T-helper 2 cell treated with Interferon-gamma antibody and Interleukin-4, amounts not matched to agents 100 ng/mL and 5 ng/mL, for 36 hours (primary cell): ENCODE measurements at regions not wholly inside any gene's neighbourhood (a gene's known extent, or its start where the extent isn't known, plus 50 kb on each side); places are given as distances from the start of the nearest gene placed in this dataset.
"Not testable (repeated sequence)": the region's sequence is repeated elsewhere in the genome, so short reads cannot be mapped to it uniquely, and the experiment has no call there.

Experiments used
- intact Hi-C: fragments of 100-400 bp; cut with micrococcal nuclease; formaldehyde crosslinking; loops from one replicate; pipeline ENCODE4 v1.15.1; 2023

DNA sequence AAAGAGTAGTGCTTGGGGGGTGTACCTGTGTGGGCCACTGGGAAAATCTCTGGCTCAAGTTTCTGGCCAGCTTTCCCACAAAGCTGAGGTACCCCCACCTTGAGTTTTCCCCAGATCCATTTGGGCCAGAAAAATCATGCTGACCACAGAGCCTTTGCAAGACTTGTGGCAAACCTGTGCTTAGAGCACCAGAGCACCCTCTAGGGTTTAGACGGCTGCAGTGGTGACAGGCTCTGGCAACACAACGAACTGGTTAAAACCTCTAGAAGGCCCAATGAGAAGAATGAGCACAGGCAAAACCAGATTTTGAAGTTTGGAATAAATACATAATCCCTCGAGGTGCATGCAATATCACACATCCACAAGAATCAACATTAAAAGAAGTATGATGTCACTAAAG, 290.7 kb upstream of the FOLH1 start:
- intact Hi-C loops, result no loop called here

DNA sequence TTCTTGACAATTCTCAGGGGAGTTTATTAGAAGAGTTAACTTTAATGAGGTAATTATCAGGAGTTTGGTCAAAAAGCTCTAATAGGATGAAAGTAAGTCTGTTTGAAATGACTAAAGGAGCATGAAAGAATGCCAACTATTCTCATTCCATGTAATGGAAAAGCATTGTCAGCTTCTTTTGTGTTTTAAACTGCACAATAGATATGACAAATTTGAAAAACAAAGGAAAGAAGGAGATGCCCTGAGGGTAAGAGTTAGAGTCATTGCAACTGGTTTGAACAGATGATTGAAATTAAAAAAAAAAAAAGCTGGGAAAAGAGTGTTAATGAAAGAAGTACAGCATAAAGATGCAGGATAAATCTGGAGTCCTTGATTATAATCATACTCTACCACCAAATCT, 296.8 kb upstream of the FOLH1 start:
- intact Hi-C loops, result no loop called here

DNA sequence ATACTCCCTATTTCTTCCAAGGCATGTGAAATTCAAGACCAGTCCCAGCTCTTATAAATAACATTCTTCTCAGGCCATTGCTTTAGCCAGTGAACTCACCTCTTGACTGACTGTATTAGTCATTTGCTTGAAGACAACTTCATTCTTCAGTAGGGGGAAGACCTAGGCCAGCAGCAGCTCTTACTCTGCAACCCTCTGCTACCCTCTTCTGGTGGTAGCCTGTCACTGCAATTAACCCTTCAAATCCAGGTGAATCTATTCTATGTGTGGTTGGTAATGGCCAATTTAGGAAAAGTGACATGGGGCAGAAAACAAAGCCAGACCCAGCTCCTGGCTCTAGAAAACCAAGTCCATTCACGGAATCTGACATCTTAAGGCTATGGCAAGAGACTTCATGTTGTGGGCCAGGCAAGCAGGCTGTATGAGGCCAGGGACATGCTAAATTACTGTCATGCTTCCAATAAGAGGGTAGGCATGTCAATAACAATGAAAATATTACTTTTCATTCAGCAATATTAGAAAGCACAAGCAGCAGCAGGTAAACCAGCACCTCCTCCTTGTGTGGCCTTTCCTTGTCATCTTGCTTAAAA, 317.9 kb upstream of the FOLH1 start:
- intact Hi-C loops, result loop anchor here (10.0 kb wide), 2 partner anchors 1222 to 1352 kb away; partner anchors contain the start of gene OR4S1

DNA sequence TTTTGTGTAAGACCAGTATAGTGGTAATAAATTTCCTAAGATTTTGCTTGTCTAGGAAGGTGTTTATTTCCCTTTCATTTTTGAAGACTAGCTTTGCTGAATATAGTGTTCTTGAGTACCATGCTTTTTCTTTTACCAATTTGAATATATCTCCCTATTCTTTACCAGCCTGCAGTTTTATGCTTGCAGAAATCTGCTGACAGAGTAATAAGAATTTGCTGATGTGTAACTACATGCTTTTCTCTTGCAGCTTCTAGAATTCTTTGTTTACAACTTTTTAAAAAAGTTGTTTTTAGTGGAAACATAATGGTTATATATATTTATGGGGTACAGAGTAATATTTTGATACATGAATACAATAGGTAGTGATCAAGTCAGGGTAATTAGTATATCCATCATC, 324.8 kb upstream of the FOLH1 start:
- intact Hi-C loops, result no loop called here

DNA sequence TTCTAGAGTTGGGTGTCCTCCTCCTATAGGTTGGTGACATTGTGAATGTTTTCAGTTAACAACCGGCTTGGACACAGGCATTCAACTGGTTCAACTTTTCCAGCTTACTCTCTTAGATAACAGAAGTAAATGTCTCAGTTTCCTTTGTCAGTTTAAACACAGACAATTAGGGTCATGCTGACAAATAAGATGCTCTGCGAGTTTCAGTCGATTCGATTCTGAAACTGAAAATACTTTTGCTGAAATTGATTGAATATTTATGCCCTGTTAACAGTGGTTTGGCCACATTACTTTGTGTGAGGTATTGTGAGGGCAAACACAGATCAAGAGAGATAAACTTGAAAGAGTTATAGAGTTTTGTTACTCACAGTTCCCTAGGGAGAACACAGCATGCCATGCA, 330.5 kb upstream of the FOLH1 start:
- intact Hi-C loops, result not testable (repeated sequence)

DNA sequence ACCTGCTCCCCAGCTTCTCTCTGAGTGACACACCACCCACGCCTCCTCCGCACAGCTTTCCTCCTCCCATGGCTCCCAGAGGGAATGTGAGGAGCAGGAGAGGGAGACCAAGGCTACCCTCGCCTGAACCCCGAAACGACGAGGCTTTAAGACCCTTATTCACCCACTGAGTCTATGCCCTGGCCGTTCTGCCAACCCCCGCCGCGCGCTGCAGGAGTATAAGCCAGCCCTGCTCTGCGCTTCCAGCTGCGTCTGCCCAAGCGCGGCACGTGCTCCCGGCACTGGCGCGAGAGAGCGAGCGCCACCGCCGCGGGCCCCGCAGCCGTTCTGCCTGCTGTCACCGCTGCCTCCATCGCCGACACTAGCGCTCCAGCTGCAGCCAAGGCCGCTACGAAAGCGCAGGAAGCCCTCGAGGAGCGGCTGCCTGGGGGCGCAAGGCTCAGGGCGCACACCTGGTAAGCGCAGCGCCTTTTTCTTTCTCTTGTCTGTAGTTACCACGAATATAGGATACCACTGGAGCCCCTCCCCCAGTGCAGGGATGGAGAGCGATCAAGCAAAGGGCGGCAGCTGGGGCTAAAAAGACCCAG, 350.0 kb upstream of the FOLH1 start:
- intact Hi-C loops, result not testable (repeated sequence)

DNA sequence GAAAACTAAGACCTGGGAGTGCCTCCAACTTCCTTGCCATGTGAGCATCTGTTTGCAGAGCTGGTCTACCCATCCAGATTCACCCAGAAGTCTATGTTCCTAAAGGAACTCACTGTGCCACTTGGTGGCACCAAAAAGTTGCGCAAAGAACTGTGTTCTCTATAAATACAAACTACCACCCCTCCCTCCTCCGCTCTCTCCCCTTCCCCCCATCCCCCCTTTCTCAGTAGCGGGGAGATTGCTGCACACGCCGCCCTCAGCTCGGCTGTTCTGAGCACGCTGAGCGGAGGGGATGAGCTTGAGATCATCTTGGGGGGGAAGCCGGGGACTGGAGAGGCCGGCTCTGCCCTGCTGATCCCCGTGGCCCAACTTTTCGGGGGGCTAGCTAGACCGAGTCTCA, 352.2 kb upstream of the FOLH1 start:
- intact Hi-C loops, result not testable (repeated sequence)

DNA sequence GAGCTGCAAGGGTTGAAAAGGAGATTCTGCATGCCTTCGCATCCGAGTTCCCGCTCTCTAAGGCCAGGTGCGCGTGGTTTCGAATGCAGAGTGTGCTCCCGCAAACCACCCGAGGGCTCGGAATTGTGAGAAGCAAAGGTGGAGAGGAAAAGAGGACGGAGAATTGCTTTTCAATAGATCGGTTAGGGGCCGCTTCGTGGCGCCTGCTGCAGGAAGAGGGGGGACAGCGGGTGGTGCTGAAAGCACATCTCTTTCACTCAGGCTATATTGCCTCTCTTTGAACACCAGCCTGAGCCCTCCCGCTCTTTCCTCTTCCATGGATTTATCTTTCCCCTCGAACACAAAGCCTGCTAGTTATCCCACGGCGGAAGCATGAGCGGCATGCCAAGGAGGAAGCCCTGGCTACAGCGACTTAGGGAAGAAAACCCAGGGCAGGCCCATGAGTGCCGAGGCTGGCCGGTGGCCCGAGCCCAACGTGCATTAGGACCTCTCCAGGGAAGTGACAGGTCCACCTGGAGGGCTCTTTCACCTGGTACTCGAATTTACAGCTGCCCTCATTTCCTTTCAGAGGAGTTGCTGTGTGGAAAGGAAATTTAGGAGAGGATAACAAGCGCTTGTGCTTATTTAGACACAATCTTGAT, 353.0 kb upstream of the FOLH1 start:
- intact Hi-C loops, result not testable (repeated sequence)

DNA sequence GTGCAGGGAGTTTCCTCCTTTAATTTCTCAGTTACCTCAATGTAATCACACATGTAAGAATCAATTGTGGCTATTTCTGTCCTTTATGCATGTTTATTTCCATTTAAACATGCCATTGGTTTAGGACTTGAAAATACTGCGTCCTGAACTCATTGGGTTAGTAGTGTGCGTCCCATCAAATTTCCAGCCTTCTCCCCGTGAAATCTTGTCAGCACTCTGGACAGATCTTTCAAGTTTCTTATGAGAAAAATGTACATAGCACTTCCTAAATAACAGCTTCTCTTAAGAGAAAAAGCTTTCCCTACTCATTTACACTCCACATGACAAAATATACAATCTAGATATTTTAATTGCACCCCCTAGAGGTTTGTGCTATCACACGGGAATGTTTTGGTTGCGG, 353.9 kb upstream of the FOLH1 start:
- intact Hi-C loops, result not testable (repeated sequence)

DNA sequence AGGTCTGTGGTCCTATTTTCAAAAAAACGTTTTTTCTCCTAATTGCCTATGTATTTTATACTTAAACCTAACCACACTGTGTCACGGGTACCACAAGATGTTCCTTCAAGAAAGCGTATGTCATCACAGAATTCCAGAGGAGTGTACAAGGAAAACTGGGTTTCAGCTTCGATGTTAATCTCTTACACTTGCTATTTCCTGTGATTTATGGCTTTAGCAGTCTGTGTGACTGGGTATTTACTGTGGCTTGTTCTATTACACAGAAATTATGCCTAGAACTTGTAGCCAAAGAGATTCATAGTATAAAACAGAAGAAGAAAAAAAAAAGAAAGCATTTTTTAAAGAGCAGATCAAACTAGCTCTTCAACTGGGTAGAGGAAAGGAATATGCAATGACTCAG, 371.1 kb upstream of the FOLH1 start:
- intact Hi-C loops, result not testable (repeated sequence)

DNA sequence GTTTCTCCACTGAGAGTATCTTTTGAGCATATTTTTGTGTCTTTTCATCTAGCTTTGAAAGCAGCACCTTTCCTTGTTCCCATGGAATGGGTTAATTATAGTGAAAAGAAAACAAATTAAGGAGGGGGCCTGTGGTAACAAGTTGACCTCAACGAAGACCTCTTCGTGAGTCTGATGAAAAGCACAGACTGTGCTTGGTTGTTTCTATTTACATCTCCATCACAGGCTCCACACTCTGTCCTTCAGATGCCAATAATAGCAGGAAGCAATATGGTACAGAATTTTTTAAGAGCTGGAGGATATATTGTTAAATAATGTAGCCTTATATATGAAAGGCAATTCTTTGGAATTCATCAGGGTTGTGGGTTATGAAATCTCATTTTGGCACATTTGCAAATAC, 366.7 kb upstream of the OR4C13 start:
- intact Hi-C loops, result not testable (repeated sequence)

DNA sequence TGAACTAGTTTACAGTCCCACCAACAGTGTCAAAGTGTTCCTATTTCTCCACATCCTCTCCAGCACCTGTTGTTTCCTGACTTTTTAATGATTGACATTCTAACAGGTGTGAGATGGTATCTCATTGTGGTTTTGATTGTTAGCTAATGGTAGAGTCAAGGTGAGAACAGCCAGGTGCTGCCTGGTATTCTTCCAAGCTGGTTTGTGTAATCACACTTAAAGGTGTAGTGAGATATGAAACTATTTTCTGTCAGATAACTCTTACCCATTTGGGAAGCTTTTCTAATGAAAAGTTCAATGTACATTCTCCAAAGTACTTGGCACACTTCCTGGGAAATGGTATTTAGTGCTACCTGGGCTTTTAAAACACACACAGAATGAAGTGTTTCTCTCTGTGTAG, 343.3 kb upstream of the OR4C13 start:
- intact Hi-C loops, result not testable (repeated sequence)

DNA sequence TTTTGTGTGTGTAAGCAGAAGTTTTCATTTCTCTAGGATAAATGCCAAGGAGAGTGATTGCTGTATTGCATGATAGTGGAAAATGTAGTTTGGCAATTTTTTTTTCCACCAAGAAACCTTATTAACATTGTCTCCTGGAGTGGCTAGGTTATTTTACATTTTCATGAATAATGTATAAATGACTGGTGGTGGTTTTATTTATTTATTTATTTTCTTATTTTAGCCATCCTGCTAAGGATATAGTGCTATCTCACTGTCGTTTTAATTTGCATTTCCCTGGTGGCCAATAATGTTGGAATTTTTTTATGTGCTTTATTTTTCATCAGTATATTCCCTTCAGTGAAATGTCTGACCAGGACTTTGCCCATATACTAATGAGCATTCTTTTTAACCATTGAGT, 328.3 kb upstream of the OR4C13 start:
- intact Hi-C loops, result not testable (repeated sequence)

DNA sequence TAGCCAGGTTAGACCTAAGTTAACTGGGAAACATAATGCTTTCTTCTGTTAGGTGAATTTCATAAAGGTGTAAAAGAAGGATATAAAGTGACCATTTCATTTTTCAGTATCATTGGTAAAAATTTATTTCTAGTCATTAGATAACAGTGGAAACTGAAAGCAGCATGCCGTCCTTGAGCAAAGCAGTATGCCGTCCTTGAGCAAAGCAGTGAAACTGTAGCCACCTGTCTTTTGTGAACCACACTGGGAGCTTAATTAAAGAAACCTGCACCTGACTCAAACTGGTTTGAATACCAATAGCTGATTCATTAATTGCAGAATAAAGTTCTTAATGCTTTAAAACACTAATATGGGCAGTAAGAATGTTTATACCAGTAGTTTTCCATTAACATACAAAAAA, 281.5 kb upstream of the OR4C13 start:
- intact Hi-C loops, result not testable (repeated sequence)

DNA sequence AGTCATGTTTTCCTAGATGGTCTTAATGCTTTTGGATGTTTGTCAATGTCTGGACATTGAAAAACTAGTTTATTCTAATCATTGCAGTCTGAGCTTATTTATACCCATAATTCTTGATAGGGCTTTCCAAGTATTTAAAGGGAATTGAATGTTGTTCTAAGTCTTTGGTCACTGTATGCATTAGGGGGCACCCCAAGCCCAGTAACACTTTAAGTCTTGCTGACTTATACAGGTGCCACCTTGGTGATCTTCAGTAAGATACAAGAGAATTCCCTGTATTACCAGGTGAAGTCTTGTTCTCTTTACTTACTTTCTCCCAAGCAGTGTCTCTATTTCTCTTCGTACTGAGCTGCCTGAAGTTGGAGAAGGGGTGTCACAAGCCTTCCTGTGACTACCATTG, 250.1 kb upstream of the OR4C13 start:
- intact Hi-C loops, result not testable (repeated sequence)

DNA sequence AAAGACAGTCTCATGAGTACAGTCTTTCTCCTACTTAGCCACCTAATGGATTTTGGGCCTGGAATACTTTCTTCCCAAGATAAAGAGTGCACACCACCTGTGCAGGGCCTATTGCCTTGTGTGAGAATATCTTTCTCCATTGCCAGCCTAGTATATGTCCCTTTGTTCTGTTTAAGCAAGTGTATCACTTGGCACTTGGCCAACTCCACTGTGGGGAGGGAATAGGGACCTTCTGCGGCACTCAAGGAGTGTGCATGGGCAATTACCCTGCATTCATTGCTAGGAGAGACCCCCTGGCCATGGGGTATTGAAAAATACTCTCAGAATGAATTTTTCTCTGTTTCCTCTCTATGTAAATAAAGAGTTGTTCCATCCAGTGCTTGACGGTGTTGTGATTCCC, 201.7 kb upstream of the OR4C13 start:
- intact Hi-C loops, result not testable (repeated sequence)

DNA sequence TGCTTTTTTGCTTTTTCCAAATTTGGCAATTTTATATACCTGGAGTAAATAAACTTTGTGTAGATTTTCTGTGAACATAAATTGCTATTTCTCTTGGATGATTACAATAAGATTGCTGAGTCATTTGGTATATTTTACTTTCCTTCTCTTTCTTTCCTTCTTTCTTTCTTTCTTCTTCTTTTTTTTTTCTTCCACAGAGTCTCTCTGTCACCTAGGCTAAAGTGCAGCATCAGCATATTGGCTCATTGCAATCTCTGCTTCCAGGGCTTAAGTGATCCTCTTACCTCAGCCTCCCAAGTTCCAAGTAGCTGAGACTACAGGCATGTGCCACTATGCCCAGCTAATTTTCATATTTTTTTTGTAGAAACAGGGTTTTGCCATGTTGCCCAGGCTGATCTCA, 201.2 kb upstream of the OR4C13 start:
- intact Hi-C loops, result not testable (repeated sequence)

DNA sequence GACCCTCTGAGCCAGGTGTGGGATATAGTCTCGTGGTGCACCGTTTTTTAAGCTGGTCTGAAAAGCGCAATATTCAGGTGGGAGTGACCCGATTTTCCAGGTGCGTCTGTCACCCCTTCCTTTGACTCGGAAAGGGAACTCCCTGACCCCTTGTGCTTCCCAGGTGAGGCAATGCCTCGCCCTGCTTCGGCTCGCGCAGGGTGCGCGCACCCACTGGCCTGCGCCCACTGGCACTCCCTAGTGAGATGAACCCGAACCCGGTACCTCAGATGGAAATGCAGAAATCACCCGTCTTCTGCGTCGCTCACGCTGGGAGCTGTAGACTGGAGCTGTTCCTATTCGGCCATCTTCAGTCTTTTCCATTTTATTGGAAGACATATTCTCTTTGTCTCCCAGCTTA, 171.4 kb upstream of the OR4C13 start:
- intact Hi-C loops, result not testable (repeated sequence)

DNA sequence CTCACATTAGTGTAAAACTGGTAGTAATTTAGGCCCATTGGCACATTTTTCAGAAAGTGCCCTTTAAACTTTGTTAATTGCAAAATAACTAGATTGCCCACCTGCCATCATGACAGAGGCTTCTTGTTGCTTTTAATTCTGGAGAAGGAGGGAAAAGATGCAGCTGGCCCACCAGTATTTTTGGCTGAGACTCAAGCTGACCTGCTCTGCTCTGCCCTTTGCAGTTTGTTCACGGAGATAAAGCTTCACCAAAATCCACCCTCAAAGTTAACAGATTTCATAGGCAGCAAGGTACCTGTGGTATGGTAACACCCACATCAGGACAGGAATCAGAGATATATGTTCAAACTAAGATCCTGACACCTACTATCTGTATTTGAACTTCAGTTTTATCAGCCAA, 170.2 kb upstream of the OR4C13 start:
- intact Hi-C loops, result not testable (repeated sequence)

DNA sequence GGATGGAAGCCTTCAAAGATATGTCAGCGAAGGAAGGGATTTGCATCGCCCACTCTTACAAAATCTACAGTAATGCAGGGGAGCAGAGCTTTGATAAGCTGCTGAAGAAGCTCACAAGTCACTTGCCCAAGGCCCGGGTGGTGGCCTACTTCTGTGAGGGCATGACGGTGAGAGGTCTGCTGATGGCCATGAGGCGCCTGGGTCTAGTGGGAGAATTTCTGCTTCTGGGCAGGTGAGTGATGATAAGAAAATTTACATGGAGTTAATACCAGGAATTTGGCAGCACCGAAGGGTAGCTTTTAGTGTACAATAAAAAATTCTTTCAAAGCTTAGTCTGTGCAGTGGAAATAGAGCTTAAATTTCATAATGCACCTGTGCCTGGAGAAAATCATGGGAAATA, 168.3 kb upstream of the OR4C13 start:
- intact Hi-C loops, result not testable (repeated sequence)

DNA sequence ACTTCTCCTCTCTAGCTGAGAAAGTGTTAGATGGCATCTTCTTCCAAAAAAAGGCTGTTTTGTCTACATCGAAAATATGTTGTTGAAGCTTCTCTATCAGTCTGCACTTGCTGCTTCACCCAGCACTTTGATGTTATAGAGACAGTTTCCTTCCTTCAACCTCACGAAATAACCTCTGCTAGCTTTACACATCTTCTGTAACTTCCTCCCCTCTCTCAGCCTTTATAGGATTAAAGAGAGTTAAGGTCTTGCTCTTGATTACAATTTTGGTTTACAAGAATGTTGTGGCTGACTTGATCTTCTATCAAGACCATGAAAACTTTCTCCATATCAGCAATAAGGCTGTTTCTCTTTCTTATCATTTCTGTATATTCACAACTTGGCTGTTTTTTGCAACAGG, 162.4 kb upstream of the OR4C13 start:
- intact Hi-C loops, result not testable (repeated sequence)

DNA sequence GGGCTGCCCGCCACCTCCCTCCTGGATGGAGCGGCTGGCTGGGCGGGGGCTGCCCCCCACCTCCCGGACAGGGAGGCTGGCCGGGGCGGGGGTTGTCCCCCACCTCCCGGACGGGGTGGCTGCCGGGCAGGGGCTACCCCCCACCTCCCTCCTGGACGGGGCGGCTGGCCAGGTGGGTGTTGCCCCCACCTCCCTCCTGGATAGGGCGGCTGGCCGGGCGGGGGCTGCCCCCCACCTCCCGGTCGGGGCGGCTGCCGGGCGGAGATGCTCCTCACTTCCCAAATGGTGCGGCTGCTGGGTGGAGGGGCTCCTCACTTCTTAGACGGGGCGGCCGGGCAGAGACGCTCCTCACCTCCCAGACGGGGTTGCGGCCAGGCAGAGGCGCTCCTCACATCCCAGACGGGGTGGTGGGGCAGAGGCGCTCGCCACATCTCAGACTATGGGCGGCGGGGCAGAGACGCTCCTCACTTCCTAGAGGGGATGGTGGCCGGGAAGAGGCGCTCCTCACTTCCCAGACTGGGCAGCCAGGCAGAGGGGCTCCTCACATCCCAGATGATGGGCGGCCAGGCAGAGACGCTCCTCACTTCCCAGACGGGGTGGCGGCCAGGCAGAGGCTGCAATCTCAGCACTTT, 153.9 kb upstream of the OR4C13 start:
- intact Hi-C loops, result not testable (repeated sequence)
